ENCODE measurements at regions not wholly inside any gene's neighbourhood (a gene's known extent, or its start where the extent isn't known, plus 50 kb on each side); places are given as distances from the start of the nearest gene placed in this dataset.

GRCh38 chr4:125184116-125184515, 130.6 kb upstream of the FAT4 start:
- TF ChIP-seq POLR2AphosphoS5 (IDR thresholded peaks at IDR 0.05; ENCODE audit: low read depth, low read length) (no peak), SIN3A (IDR thresholded peaks at IDR 0.05; ENCODE audit: borderline replicate concordance, insufficient read depth, low read length) (no peak), TAF1 (IDR thresholded peaks at IDR 0.05; ENCODE audit: borderline replicate concordance, insufficient read depth, low read length) (no peak), FOXP2 (optimal IDR thresholded peaks at IDR 0.05; ENCODE audit: borderline replicate concordance, extremely low read depth, extremely low read length, insufficient read depth) (no peak)
- TF ChIP-seq, protein P1, sequence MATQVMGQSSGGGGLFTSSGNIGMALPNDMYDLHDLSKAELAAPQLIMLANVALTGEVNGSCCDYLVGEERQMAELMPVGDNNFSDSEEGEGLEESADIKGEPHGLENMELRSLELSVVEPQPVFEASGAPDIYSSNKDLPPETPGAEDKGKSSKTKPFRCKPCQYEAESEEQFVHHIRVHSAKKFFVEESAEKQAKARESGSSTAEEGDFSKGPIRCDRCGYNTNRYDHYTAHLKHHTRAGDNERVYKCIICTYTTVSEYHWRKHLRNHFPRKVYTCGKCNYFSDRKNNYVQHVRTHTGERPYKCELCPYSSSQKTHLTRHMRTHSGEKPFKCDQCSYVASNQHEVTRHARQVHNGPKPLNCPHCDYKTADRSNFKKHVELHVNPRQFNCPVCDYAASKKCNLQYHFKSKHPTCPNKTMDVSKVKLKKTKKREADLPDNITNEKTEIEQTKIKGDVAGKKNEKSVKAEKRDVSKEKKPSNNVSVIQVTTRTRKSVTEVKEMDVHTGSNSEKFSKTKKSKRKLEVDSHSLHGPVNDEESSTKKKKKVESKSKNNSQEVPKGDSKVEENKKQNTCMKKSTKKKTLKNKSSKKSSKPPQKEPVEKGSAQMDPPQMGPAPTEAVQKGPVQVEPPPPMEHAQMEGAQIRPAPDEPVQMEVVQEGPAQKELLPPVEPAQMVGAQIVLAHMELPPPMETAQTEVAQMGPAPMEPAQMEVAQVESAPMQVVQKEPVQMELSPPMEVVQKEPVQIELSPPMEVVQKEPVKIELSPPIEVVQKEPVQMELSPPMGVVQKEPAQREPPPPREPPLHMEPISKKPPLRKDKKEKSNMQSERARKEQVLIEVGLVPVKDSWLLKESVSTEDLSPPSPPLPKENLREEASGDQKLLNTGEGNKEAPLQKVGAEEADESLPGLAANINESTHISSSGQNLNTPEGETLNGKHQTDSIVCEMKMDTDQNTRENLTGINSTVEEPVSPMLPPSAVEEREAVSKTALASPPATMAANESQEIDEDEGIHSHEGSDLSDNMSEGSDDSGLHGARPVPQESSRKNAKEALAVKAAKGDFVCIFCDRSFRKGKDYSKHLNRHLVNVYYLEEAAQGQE (IDR thresholded peaks at IDR 0.05; ENCODE audit: insufficient read depth in 1 of 2, low read depth in 2 of 2, low read length in 2 of 2) = no peak

DNA sequence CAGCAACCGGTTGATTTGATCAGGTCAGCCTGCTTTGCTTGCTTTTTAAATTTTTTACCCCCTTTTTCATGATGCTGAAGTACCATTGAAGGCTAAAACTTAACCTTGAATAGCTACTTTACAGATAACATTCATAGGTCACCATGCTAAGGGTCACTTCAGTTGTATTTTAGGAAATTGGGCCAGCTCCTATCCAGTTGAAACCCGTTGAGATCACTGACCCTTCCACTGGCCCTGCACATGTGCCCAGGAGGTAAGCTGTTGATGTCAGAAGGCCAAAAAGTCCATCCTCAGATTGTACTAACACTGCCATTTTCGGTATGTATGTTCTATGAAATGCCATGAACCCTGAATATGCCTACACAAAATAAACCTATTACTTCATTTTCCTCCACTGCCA, 133.0 kb upstream of the FAT4 start:
- TF ChIP-seq TAF1 (IDR thresholded peaks at IDR 0.05; ENCODE audit: borderline replicate concordance, insufficient read depth, low read length) = no peak
- TF ChIP-seq POLR2AphosphoS5 (IDR thresholded peaks at IDR 0.05; ENCODE audit: low read depth, low read length) = no peak
- no peak for TF ChIP-seq SIN3A (IDR thresholded peaks at IDR 0.05; ENCODE audit: borderline replicate concordance, insufficient read depth, low read length)
- TF ChIP-seq, protein P1 (IDR thresholded peaks at IDR 0.05; ENCODE audit: insufficient read depth in 1 of 2, low read depth in 2 of 2, low read length in 2 of 2) = no peak
- TF ChIP-seq FOXP2 (optimal IDR thresholded peaks at IDR 0.05; ENCODE audit: borderline replicate concordance, extremely low read depth, extremely low read length, insufficient read depth) = no peak

GRCh38 chr4:125179727-125180126, 135.0 kb upstream of the FAT4 start:
- no peak for TF ChIP-seq POLR2AphosphoS5 (IDR thresholded peaks at IDR 0.05; ENCODE audit: low read depth, low read length)
- TF ChIP-seq TAF1 (IDR thresholded peaks at IDR 0.05; ENCODE audit: borderline replicate concordance, insufficient read depth, low read length) = no peak
- TF ChIP-seq SIN3A (IDR thresholded peaks at IDR 0.05; ENCODE audit: borderline replicate concordance, insufficient read depth, low read length) = no peak

DNA sequence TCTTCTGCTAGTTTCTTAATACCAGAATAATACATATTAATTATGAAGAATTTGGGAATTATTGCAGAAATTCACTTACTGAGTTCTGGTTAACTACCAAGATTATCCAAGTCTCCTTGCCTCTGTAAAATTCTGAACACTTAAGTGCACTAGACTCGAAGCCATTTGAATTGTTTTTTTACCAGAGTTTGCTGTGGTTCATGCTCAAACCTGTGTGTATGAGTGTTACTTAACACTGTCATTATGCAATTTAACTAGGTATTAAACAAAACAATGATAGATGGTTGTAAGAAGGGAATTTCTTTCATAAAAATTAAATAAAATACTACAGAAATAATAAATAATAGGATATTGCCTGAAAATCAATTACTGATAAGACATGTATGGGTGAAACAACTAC, 145.6 kb upstream of the FAT4 start:
- TF ChIP-seq POLR2AphosphoS5 (IDR thresholded peaks at IDR 0.05; ENCODE audit: low read depth, low read length) = no peak
- no peak for TF ChIP-seq TAF1 (IDR thresholded peaks at IDR 0.05; ENCODE audit: borderline replicate concordance, insufficient read depth, low read length)
- TF ChIP-seq SIN3A (IDR thresholded peaks at IDR 0.05; ENCODE audit: borderline replicate concordance, insufficient read depth, low read length) = no peak
- TF ChIP-seq FOXP2 (optimal IDR thresholded peaks at IDR 0.05; ENCODE audit: borderline replicate concordance, extremely low read depth, extremely low read length, insufficient read depth) = no peak
- TF ChIP-seq, protein P1 (IDR thresholded peaks at IDR 0.05; ENCODE audit: insufficient read depth in 1 of 2, low read depth in 2 of 2, low read length in 2 of 2) = no peak

DNA sequence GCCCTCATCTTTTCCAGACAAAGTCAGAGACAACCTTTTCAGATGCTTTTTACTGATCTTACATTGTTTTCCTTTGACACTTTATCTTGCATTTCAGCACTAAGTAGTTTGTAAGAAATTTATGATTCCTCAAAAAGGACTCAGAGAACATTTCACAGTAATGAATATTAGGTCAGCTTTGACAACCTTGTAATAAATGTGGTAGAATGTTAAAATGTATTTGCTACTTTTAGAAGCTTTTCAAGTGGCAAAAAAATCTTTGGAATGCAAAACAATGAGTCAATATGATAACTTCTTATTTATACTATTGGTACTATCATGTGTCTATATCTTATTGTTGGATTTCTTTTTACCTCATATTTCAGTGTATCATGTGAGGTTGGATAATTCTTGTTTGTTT, 146.2 kb upstream of the FAT4 start:
- TF ChIP-seq POLR2AphosphoS5 (IDR thresholded peaks at IDR 0.05; ENCODE audit: low read depth, low read length) (no peak), SIN3A (IDR thresholded peaks at IDR 0.05; ENCODE audit: borderline replicate concordance, insufficient read depth, low read length) (no peak), FOXP2 (optimal IDR thresholded peaks at IDR 0.05; ENCODE audit: borderline replicate concordance, extremely low read depth, extremely low read length, insufficient read depth) (no peak), TAF1 (IDR thresholded peaks at IDR 0.05; ENCODE audit: borderline replicate concordance, insufficient read depth, low read length) (no peak)
- TF ChIP-seq, protein P1 (IDR thresholded peaks at IDR 0.05; ENCODE audit: insufficient read depth in 1 of 2, low read depth in 2 of 2, low read length in 2 of 2) = no peak
